ENCODE measurements at regions not wholly inside any gene's neighbourhood (a gene's known extent, or its start where the extent isn't known, plus 50 kb on each side); places are given as distances from the start of the nearest gene placed in this dataset.

DNA sequence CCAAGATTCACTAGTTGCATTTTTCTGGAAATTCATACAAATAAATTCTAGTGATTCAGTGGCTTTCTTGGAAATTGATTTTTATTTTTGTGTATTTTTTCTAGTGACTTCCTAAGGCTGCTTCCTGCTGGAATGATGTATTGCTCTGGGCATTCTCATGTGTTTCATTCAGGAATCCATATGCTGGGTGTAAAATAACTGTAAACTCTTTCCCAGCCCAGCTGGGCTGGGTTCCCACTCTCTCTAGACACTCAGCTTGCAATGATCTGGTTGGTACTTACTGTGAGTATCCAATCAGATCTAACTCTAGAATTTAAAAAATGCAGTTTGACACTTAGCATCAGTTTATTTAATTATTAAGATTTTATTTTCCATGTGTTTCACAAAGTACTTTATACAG lies 882.2 kb downstream of the STIM2 start:
- TF ChIP-seq, protein P1, sequence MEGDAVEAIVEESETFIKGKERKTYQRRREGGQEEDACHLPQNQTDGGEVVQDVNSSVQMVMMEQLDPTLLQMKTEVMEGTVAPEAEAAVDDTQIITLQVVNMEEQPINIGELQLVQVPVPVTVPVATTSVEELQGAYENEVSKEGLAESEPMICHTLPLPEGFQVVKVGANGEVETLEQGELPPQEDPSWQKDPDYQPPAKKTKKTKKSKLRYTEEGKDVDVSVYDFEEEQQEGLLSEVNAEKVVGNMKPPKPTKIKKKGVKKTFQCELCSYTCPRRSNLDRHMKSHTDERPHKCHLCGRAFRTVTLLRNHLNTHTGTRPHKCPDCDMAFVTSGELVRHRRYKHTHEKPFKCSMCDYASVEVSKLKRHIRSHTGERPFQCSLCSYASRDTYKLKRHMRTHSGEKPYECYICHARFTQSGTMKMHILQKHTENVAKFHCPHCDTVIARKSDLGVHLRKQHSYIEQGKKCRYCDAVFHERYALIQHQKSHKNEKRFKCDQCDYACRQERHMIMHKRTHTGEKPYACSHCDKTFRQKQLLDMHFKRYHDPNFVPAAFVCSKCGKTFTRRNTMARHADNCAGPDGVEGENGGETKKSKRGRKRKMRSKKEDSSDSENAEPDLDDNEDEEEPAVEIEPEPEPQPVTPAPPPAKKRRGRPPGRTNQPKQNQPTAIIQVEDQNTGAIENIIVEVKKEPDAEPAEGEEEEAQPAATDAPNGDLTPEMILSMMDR (conservative IDR thresholded peaks at IDR 0.05): no peak
- H3K9me3 ChIP-seq (ENCODE audit: insufficient read depth, low read depth): no peaks in the 10 kb centered on the region
- no peaks in the 10 kb centered on the region for H3K36me3 ChIP-seq (ENCODE audit: low read depth)
- H3K9me2 ChIP-seq (ENCODE audit: insufficient read depth): no peaks in the 10 kb centered on the region
- H3K27me3 ChIP-seq (ENCODE audit: insufficient read depth, low read depth): no peaks in the 10 kb centered on the region
- H3K4me3 ChIP-seq: no peak overlapping the region
- no peaks in the 10 kb centered on the region for H3K79me2 ChIP-seq (ENCODE audit: low read depth)
- ChIA-PET CTCF (no interaction called here), POLR2A (ENCODE audit: unreplicated experiment) (no interaction called here)
- no peak overlapping the region for H3K4me2 ChIP-seq
- no peaks in the 10 kb centered on the region for H3K4me1 ChIP-seq (replicated peaks; ENCODE audit: insufficient read depth)
- H3F3A ChIP-seq (ENCODE audit: insufficient read depth, low read depth): no peaks in the 10 kb centered on the region
- BruUV-seq (replicated peaks): no TSS peak
- DNase-seq: no peak
- no peak overlapping the region for H3K27ac ChIP-seq
- intact Hi-C loops (cut with micrococcal nuclease; ENCODE audit: unreplicated experiment): no loop called here
- no peak overlapping the region for H2AFZ ChIP-seq
- H4K20me1 ChIP-seq (ENCODE audit: insufficient read depth): no peaks in the 10 kb centered on the region

DNA sequence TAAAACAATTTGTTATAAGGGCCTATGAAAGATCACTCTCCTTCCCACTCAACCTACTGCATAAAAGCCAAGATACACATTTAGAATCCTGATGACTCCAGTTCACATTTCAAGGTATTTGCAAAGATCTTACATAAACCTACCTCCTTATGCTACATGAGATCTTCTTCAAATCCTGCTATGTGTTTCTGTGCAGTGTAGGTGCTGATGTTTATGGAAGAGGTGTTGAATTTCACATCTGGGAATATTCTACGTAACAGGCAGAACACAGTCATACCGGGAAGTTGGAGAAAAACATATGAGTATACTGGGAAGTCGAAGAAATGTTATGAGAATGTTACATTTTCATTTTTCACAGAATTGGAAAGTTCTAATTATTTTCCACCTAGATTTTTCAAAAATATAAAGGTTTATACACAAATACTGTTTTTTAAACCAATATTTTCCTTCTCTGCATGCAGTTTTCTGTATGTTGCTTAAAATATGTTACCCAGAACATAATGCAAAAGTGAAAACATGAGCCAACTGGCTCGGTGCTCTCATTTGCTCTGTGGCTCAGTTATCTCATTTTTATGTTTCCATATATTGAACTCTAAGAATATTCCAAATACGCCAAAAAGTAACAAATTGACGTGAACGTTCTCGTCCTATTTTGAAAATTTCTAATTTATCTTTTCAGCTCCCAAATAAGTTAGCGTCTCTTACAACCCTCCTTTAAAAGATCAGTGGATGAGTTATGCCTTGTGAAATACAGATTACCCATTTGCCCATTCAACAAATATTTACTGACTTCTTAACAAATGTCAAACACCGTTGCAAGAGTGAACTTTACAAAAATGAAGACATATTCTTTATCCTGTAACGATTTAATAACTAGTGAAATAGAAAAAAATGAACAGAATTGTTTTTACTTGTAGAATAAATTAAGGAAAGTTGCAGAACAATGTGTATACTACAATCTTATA lies 899.3 kb downstream of the STIM2 start:
- POLR2A ChIA-PET (ENCODE audit: unreplicated experiment): no interaction called here
- Histone ChIP-seq H3K36me3 (ENCODE audit: low read depth) (no peaks in the 10 kb centered on the region), H3K79me2 (ENCODE audit: low read depth) (no peaks in the 10 kb centered on the region), H3K4me1 (replicated peaks; ENCODE audit: insufficient read depth) (no peaks in the 10 kb centered on the region), H3K4me3 (no peak overlapping the region), H3F3A (ENCODE audit: insufficient read depth, low read depth) (no peaks in the 10 kb centered on the region), H3K9me2 (ENCODE audit: insufficient read depth) (no peaks in the 10 kb centered on the region), H4K20me1 (ENCODE audit: insufficient read depth) (no peaks in the 10 kb centered on the region), H3K27ac (no peak overlapping the region), H3K9me3 (ENCODE audit: insufficient read depth, low read depth) (no peaks in the 10 kb centered on the region), H3K4me2 (no peak overlapping the region), H3K27me3 (ENCODE audit: insufficient read depth, low read depth) (no peaks in the 10 kb centered on the region), H2AFZ (no peak overlapping the region)
- no peak for TF ChIP-seq EZH2 (IDR thresholded peaks at IDR 0.05; ENCODE audit: low read depth)
- TF ChIP-seq, protein P1 (conservative IDR thresholded peaks at IDR 0.05): no peak
- intact Hi-C loops (cut with micrococcal nuclease; ENCODE audit: unreplicated experiment): no loop called here
- CTCF ChIA-PET: interaction anchor here (0.6 kb wide), 1 partner anchor 84 kb away, joined by 3 read pairs; no protein-coding TSS in a partner anchor
- no peak for DNase-seq
- no TSS peak for BruUV-seq (replicated peaks)

DNA sequence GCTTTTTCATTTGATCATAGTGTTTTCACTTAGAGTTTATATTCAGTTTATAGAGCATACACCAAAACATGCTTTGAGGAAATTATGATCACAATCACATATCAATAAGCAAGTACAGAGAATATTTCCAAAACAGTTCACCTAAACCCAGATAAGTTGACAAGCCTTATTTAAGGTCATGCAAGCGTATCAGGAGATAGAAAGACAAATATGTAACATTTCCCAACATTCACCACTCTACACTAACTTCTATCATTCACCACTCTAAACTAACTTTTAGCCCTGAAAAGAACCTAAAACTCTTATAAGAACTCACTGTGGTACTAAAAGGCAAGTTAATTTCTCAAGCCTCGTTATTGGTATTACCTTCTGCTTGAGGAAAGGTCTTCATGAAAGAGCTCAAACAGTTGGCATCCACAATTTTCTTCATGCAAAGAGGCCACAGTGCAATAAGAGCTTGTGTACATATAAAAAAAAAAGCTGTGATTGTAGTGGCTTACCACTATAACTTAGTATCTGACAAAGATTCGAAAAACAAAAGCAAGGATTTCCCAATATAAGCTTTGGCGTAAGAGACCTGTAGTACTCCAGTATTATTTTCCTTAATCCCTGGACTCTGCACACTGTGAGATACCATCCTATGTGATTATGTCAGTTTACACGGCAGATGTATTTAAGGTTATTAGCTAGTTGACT lies 903.3 kb downstream of the STIM2 start:
- Histone ChIP-seq H2AFZ (0 out of 2 replicates have a peak overlapping the region, but pooled peaks have one; percentile 34), H3K27me3 (ENCODE audit: insufficient read depth, low read depth) (no peaks in the 10 kb centered on the region), H3K9me2 (ENCODE audit: insufficient read depth) (no peaks in the 10 kb centered on the region), H3F3A (ENCODE audit: insufficient read depth, low read depth) (no peaks in the 10 kb centered on the region), H3K79me2 (ENCODE audit: low read depth) (no peaks in the 10 kb centered on the region), H3K4me3 (no peak overlapping the region), H4K20me1 (ENCODE audit: insufficient read depth) (no peaks in the 10 kb centered on the region), H3K9me3 (ENCODE audit: insufficient read depth, low read depth) (no peaks in the 10 kb centered on the region), H3K4me1 (replicated peaks; ENCODE audit: insufficient read depth) (no peaks in the 10 kb centered on the region), H3K4me2 (no peak overlapping the region), H3K36me3 (ENCODE audit: low read depth) (no peaks in the 10 kb centered on the region), H3K27ac (no peak overlapping the region)
- CTCF ChIA-PET: no interaction called here
- DNase-seq: no peak
- intact Hi-C loops (cut with micrococcal nuclease; ENCODE audit: unreplicated experiment): no loop called here
- POLR2A ChIA-PET (ENCODE audit: unreplicated experiment): no interaction called here
- no peak for TF ChIP-seq EZH2 (IDR thresholded peaks at IDR 0.05; ENCODE audit: low read depth)
- TF ChIP-seq, protein P1 (conservative IDR thresholded peaks at IDR 0.05): no peak
- BruUV-seq (replicated peaks): no TSS peak
